Hepatocyte (in vitro differentiated cells): ENCODE measurements at regions not wholly inside any gene's neighbourhood (a gene's known extent, or its start where the extent isn't known, plus 50 kb on each side); places are given as distances from the start of the nearest gene placed in this dataset.

Source experiments
- EZH2 ChIP-seq: fragments of 200-600 bp; sonication (generic); IDR thresholded peaks from 2 replicates; pipeline ENCODE4 v1.6.1; 2016; ENCODE audit warnings: antibody characterized with exemption, mild to moderate bottlenecking, borderline replicate concordance
- TF ChIP-seq, protein P1 (sequence below): fragments of 200-600 bp; sonication (generic); IDR thresholded peaks from 2 replicates; pipeline ENCODE4 v1.5.1; 2016; ENCODE audit warnings: antibody characterized with exemption, mild to moderate bottlenecking; ENCODE audit not compliant: poor library complexity

DNA sequence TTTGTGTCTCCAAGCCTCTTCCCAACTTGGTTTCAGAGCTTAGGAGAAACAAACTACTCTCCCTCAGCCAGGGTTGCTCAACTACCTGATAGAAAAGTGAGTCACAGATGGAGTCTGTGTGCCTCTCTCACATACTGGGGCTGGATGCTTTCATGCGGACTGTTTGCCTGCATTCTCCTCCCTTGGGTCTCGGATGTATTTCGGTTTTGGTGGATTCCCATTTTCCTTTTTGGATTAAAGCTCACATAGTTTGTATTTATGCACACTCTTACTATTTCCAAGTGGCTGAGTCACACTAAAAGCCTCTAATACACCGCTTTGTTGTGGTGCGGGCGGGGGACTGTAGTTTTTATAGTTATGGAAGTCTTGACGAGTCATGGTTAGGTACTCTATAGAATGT is 505.4 kb downstream of the LRFN5 start:
- TF ChIP-seq, protein P1, sequence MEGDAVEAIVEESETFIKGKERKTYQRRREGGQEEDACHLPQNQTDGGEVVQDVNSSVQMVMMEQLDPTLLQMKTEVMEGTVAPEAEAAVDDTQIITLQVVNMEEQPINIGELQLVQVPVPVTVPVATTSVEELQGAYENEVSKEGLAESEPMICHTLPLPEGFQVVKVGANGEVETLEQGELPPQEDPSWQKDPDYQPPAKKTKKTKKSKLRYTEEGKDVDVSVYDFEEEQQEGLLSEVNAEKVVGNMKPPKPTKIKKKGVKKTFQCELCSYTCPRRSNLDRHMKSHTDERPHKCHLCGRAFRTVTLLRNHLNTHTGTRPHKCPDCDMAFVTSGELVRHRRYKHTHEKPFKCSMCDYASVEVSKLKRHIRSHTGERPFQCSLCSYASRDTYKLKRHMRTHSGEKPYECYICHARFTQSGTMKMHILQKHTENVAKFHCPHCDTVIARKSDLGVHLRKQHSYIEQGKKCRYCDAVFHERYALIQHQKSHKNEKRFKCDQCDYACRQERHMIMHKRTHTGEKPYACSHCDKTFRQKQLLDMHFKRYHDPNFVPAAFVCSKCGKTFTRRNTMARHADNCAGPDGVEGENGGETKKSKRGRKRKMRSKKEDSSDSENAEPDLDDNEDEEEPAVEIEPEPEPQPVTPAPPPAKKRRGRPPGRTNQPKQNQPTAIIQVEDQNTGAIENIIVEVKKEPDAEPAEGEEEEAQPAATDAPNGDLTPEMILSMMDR, result no peak
- TF ChIP-seq EZH2, result no peak
